WTC11 (cell line): ENCODE measurements at regions not wholly inside any gene's neighbourhood (a gene's known extent, or its start where the extent isn't known, plus 50 kb on each side); places are given as distances from the start of the nearest gene placed in this dataset.

ENCODE experiments used
- ATAC-seq: fragments of 200-7000 bp; cut with Tn5 transposase; 2 replicates; pipeline ENCODE4 v1.10.0; 2021; ENCODE audit warnings: mild to moderate bottlenecking, moderate library complexity
- CTCF ChIA-PET: fragments of 300-600 bp; sonication (Branson Sonifier 250); formaldehyde crosslinking; loops from one replicate; lab custom pipeline; 2021; ENCODE audit warnings: antibody characterized with exemption; lab: Charles Lee
- POLR2A ChIA-PET: fragments of 350-600 bp; sonication (Branson Sonifier 250); formaldehyde crosslinking; loops from one replicate; lab custom pipeline; 2021; ENCODE audit warnings: antibody characterized with exemption; lab: Charles Lee
- DNase-seq: peaks from one replicate; pipeline ENCODE4 v3.0.0; 2021; ENCODE audit warnings: low spot score
- H3K27ac Mint-ChIP-seq: 2 replicates; pipeline ENCODE4 v1.8.0; 2021; ENCODE audit warnings: mixed read lengths
- H3K27me3 Mint-ChIP-seq: 2 replicates; pipeline ENCODE4 v1.8.0; 2021; ENCODE audit warnings: low read depth, mild to moderate bottlenecking, moderate library complexity, mixed read lengths
- H3K36me3 Mint-ChIP-seq: 2 replicates; pipeline ENCODE4 v1.8.0; 2021; ENCODE audit warnings: mixed read lengths
- H3K4me1 Mint-ChIP-seq: 2 replicates; pipeline ENCODE4 v1.8.0; 2022; ENCODE audit warnings: mixed read lengths
- H3K4me3 Mint-ChIP-seq: 2 replicates; pipeline ENCODE4 v1.8.0; 2021; ENCODE audit warnings: mild to moderate bottlenecking, moderate library complexity, mixed read lengths
- H3K9me3 Mint-ChIP-seq: 2 replicates; pipeline ENCODE4 v1.8.0; 2021; ENCODE audit warnings: mixed read lengths
- FOXK1 ChIP-seq: sonication (generic); formaldehyde crosslinking; IDR thresholded peaks from 2 replicates; pipeline ENCODE4 v1.8.0; 2022; ENCODE audit warnings: mild to moderate bottlenecking, moderate library complexity, missing genetic modification reagents
- GABPB1 ChIP-seq: sonication (generic); formaldehyde crosslinking; IDR thresholded peaks from 2 replicates; pipeline ENCODE4 v1.8.1; 2023; ENCODE audit warnings: mild to moderate bottlenecking, missing genetic modification reagents
- MXD4 ChIP-seq: fragments of 250-450 bp; sonication (Bioruptor Pico); IDR thresholded peaks from 2 replicates; pipeline ENCODE4 v1.8.0; 2021; ENCODE audit warnings: mild to moderate bottlenecking, moderate library complexity, borderline replicate concordance
- NFATC4 ChIP-seq: fragments of 250-450 bp; sonication (Bioruptor Pico); IDR thresholded peaks from 2 replicates; pipeline ENCODE4 v1.9.0; 2021; ENCODE audit warnings: mild to moderate bottlenecking
- NR1H2 ChIP-seq: sonication (generic); formaldehyde crosslinking; IDR thresholded peaks from 2 replicates; pipeline ENCODE4 v1.9.0; 2021; ENCODE audit warnings: mild to moderate bottlenecking, moderate library complexity, missing genetic modification reagents
- NR2C2 ChIP-seq: sonication (generic); formaldehyde crosslinking; IDR thresholded peaks from 2 replicates; pipeline ENCODE4 v1.8.0; 2022; ENCODE audit warnings: mild to moderate bottlenecking, missing genetic modification reagents
- NR3C1 ChIP-seq: sonication (generic); formaldehyde crosslinking; conservative IDR thresholded peaks from 2 replicates; pipeline ENCODE4 v1.8.1; 2023; ENCODE audit warnings: low read depth, mild to moderate bottlenecking, missing genetic modification reagents
- OVOL2 ChIP-seq: fragments of 250-450 bp; sonication (Bioruptor Pico); IDR thresholded peaks from 2 replicates; pipeline ENCODE4 v1.9.0; 2021; ENCODE audit warnings: mild to moderate bottlenecking, borderline replicate concordance
- ZBTB21 ChIP-seq: sonication (generic); formaldehyde crosslinking; IDR thresholded peaks from 2 replicates; pipeline ENCODE4 v1.8.1; 2023; ENCODE audit warnings: mild to moderate bottlenecking, missing genetic modification reagents, borderline replicate concordance
- TF ChIP-seq, protein P1 (sequence below): sonication (generic); formaldehyde crosslinking; IDR thresholded peaks from 2 replicates; pipeline ENCODE4 v1.8.1; 2022; ENCODE audit warnings: missing genetic modification reagents, borderline replicate concordance
- TF ChIP-seq, protein P2 (sequence below): sonication (generic); formaldehyde crosslinking; IDR thresholded peaks from 2 replicates; pipeline ENCODE4 v1.8.1; 2022; ENCODE audit warnings: low read depth, mild to moderate bottlenecking, moderate library complexity, missing genetic modification reagents, borderline replicate concordance
- TF ChIP-seq, protein P3 (sequence below): sonication (generic); formaldehyde crosslinking; IDR thresholded peaks from 2 replicates; pipeline ENCODE4 v1.8.1; 2023; ENCODE audit warnings: mild to moderate bottlenecking, moderate library complexity, missing genetic modification reagents
- TF ChIP-seq, protein P4 (sequence below): sonication (generic); formaldehyde crosslinking; IDR thresholded peaks from 2 replicates; pipeline ENCODE4 v1.8.1; 2023; ENCODE audit warnings: mild to moderate bottlenecking, missing genetic modification reagents, moderate library complexity
- TF ChIP-seq, protein P5 (sequence below): sonication (generic); formaldehyde crosslinking; IDR thresholded peaks from 2 replicates; pipeline ENCODE4 v1.8.1; 2023; ENCODE audit warnings: mild to moderate bottlenecking, missing genetic modification reagents
- TF ChIP-seq, protein P6 (sequence below): sonication (generic); formaldehyde crosslinking; IDR thresholded peaks from 2 replicates; pipeline ENCODE4 v1.8.0; 2022; ENCODE audit warnings: mild to moderate bottlenecking, missing genetic modification reagents
- TF ChIP-seq, protein P7 (sequence below): sonication (generic); formaldehyde crosslinking; IDR thresholded peaks from 2 replicates; pipeline ENCODE4 v1.8.1; 2023; ENCODE audit warnings: mild to moderate bottlenecking, missing genetic modification reagents
- TF ChIP-seq, protein P8 (sequence below): sonication (generic); formaldehyde crosslinking; IDR thresholded peaks from 2 replicates; pipeline ENCODE4 v1.8.1; 2022; ENCODE audit warnings: mild to moderate bottlenecking, missing genetic modification reagents, moderate library complexity, borderline replicate concordance
- TF ChIP-seq, protein P9 (sequence below): fragments of 250-450 bp; sonication (Bioruptor Pico); IDR thresholded peaks from 2 replicates; pipeline ENCODE4 v1.9.0; 2021; ENCODE audit warnings: mild to moderate bottlenecking

DNA sequence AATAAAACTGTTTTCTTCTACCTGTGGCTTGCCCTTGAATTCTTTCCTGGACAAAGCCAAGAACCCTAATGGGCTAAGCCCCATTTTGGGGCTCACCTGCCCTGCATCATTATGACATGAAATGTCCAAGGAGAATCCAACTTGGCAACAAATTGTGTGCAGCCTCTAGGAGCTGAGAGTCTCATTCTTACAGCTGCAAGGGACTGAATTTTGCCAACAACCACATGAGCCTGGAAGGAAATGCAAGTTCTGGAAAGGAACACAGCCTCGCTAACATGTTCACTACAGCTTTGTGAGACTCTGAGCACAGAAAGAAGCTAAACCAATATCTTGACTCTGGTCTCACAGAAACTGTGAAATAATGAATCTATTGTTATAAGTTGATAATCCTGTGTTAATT lies 94.8 kb upstream of the CDH12 start:
- ATAC-seq (no peak), DNase-seq (no peak)
- TF ChIP-seq, protein P1, sequence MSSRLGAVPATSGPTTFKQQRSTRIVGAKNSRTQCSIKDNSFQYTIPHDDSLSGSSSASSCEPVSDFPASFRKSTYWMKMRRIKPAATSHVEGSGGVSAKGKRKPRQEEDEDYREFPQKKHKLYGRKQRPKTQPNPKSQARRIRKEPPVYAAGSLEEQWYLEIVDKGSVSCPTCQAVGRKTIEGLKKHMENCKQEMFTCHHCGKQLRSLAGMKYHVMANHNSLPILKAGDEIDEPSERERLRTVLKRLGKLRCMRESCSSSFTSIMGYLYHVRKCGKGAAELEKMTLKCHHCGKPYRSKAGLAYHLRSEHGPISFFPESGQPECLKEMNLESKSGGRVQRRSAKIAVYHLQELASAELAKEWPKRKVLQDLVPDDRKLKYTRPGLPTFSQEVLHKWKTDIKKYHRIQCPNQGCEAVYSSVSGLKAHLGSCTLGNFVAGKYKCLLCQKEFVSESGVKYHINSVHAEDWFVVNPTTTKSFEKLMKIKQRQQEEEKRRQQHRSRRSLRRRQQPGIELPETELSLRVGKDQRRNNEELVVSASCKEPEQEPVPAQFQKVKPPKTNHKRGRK (CRISPR knock-in tag): no peak
- TF ChIP-seq, protein P2, sequence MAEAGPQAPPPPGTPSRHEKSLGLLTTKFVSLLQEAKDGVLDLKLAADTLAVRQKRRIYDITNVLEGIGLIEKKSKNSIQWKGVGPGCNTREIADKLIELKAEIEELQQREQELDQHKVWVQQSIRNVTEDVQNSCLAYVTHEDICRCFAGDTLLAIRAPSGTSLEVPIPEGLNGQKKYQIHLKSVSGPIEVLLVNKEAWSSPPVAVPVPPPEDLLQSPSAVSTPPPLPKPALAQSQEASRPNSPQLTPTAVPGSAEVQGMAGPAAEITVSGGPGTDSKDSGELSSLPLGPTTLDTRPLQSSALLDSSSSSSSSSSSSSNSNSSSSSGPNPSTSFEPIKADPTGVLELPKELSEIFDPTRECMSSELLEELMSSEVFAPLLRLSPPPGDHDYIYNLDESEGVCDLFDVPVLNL: no peak
- TF ChIP-seq, protein P3, sequence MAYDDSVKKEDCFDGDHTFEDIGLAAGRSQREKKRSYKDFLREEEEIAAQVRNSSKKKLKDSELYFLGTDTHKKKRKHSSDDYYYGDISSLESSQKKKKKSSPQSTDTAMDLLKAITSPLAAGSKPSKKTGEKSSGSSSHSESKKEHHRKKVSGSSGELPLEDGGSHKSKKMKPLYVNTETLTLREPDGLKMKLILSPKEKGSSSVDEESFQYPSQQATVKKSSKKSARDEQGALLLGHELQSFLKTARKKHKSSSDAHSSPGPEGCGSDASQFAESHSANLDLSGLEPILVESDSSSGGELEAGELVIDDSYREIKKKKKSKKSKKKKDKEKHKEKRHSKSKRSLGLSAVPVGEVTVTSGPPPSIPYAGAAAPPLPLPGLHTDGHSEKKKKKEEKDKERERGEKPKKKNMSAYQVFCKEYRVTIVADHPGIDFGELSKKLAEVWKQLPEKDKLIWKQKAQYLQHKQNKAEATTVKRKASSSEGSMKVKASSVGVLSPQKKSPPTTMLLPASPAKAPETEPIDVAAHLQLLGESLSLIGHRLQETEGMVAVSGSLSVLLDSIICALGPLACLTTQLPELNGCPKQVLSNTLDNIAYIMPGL (CRISPR knock-in tag): no peak
- no peak for TF ChIP-seq FOXK1 (CRISPR knock-in tag)
- TF ChIP-seq NFATC4 (CRISPR knock-in tag): no peak
- ChIA-PET POLR2A (no interaction called here), CTCF (interaction anchor here (0.6 kb wide), 2 partner anchors 13 to 249 kb away, joined by 3 read pairs; no protein-coding TSS in a partner anchor)
- no peak overlapping the region for H3K27ac Mint-ChIP-seq
- H3K27me3 Mint-ChIP-seq: no peaks in the 10 kb centered on the region
- H3K9me3 Mint-ChIP-seq: peaks cover 12% of the 10 kb centered on the region
- H3K4me1 Mint-ChIP-seq: no peaks in the 10 kb centered on the region
- H3K36me3 Mint-ChIP-seq: peaks cover 3% of the 10 kb centered on the region; the same call in 1 of the 2 replicates
- no peak overlapping the region for H3K4me3 Mint-ChIP-seq

DNA sequence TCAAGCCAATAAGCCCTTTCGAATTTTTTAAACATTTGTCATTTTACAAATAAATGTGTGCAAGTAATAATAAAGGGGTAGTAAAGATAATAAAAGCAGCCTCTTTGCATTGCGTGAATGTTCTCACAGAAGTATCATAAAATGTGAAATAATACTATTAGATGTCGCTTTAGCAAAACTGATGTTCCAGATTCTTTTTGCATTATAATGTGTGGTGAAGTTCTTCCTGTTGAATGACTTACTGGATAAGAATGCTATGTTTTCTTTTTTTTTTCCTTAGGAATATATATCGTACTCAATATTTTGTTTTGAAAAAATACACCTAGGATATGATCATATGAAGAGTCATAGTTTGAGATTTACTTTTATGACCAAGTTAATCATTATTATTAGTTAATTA lies 85.2 kb upstream of the CDH12 start:
- Mint-ChIP-seq H3K27me3 (no peaks in the 10 kb centered on the region), H3K4me3 (no peak overlapping the region), H3K4me1 (peaks cover 5% of the 10 kb centered on the region; the same call in 1 of the 2 replicates), H3K27ac (no peak overlapping the region), H3K9me3 (peaks cover 29% of the 10 kb centered on the region), H3K36me3 (peaks cover 11% of the 10 kb centered on the region)
- DNase-seq (no peak), ATAC-seq (no peak)
- ChIA-PET POLR2A (no interaction called here), CTCF (no interaction called here)
- no peak for TF ChIP-seq GABPB1 (CRISPR knock-in tag)
- no peak for TF ChIP-seq NR2C2 (CRISPR knock-in tag)
- no peak for TF ChIP-seq OVOL2 (CRISPR knock-in tag)
- no peak for TF ChIP-seq ZBTB21
- no peak for TF ChIP-seq NR1H2 (CRISPR knock-in tag)
- TF ChIP-seq, protein P4, sequence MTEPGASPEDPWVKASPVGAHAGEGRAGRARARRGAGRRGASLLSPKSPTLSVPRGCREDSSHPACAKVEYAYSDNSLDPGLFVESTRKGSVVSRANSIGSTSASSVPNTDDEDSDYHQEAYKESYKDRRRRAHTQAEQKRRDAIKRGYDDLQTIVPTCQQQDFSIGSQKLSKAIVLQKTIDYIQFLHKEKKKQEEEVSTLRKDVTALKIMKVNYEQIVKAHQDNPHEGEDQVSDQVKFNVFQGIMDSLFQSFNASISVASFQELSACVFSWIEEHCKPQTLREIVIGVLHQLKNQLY: no peak

DNA sequence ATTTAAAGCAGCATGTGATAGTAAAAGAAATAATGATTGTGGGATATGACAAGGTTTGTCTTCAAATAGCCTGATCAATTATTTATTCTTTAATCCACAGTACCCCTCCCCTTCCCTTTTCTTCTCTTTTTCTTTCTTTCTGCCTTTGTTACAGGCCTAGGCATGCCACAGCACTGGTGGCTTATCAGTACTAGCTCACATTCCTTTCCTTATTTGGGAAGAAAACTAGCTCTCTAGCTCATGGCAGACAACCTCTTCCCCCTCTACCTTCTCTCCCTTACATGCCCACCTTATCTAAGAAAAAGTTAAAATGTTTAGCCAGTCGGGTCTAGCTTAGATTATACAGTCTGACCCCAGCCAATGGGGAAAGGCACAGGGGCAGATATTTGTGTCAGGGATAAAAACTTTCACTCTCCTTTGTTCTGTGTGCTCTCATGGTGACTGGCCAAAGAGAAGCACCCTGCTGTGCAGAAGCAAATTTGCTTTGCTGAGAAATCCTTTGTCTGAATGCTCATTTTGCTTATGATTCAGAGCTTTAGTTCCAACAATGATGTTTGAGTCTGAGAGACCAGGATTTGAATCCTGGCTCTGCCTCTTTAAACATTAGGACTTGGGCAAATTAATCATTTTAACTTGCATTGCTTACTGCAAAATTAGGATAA lies 75.8 kb upstream of the CDH12 start:
- H3K4me1 Mint-ChIP-seq: peaks cover 15% of the 10 kb centered on the region
- peaks cover 20% of the 10 kb centered on the region for H3K36me3 Mint-ChIP-seq
- H3K4me3 Mint-ChIP-seq: no peak overlapping the region
- ATAC-seq (peak; percentile 97), DNase-seq (no peak)
- POLR2A ChIA-PET: no interaction called here
- H3K9me3 Mint-ChIP-seq: peaks cover 45% of the 10 kb centered on the region
- H3K27ac Mint-ChIP-seq: peak overlapping the region; percentile 95
- CTCF ChIA-PET: no interaction called here
- no peaks in the 10 kb centered on the region for H3K27me3 Mint-ChIP-seq
- TF ChIP-seq NR3C1 (CRISPR knock-in tag): no peak
- TF ChIP-seq, protein P5, sequence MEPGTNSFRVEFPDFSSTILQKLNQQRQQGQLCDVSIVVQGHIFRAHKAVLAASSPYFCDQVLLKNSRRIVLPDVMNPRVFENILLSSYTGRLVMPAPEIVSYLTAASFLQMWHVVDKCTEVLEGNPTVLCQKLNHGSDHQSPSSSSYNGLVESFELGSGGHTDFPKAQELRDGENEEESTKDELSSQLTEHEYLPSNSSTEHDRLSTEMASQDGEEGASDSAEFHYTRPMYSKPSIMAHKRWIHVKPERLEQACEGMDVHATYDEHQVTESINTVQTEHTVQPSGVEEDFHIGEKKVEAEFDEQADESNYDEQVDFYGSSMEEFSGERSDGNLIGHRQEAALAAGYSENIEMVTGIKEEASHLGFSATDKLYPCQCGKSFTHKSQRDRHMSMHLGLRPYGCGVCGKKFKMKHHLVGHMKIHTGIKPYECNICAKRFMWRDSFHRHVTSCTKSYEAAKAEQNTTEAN: no peak
- TF ChIP-seq MXD4 (CRISPR knock-in tag): no peak
- TF ChIP-seq, protein P6, sequence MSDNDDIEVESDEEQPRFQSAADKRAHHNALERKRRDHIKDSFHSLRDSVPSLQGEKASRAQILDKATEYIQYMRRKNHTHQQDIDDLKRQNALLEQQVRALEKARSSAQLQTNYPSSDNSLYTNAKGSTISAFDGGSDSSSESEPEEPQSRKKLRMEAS: no peak
- TF ChIP-seq, protein P7, sequence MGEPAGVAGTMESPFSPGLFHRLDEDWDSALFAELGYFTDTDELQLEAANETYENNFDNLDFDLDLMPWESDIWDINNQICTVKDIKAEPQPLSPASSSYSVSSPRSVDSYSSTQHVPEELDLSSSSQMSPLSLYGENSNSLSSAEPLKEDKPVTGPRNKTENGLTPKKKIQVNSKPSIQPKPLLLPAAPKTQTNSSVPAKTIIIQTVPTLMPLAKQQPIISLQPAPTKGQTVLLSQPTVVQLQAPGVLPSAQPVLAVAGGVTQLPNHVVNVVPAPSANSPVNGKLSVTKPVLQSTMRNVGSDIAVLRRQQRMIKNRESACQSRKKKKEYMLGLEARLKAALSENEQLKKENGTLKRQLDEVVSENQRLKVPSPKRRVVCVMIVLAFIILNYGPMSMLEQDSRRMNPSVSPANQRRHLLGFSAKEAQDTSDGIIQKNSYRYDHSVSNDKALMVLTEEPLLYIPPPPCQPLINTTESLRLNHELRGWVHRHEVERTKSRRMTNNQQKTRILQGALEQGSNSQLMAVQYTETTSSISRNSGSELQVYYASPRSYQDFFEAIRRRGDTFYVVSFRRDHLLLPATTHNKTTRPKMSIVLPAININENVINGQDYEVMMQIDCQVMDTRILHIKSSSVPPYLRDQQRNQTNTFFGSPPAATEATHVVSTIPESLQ (CRISPR knock-in tag): no peak
- TF ChIP-seq, protein P8, sequence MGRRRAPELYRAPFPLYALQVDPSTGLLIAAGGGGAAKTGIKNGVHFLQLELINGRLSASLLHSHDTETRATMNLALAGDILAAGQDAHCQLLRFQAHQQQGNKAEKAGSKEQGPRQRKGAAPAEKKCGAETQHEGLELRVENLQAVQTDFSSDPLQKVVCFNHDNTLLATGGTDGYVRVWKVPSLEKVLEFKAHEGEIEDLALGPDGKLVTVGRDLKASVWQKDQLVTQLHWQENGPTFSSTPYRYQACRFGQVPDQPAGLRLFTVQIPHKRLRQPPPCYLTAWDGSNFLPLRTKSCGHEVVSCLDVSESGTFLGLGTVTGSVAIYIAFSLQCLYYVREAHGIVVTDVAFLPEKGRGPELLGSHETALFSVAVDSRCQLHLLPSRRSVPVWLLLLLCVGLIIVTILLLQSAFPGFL (CRISPR knock-in tag): no peak
- TF ChIP-seq, protein P9, sequence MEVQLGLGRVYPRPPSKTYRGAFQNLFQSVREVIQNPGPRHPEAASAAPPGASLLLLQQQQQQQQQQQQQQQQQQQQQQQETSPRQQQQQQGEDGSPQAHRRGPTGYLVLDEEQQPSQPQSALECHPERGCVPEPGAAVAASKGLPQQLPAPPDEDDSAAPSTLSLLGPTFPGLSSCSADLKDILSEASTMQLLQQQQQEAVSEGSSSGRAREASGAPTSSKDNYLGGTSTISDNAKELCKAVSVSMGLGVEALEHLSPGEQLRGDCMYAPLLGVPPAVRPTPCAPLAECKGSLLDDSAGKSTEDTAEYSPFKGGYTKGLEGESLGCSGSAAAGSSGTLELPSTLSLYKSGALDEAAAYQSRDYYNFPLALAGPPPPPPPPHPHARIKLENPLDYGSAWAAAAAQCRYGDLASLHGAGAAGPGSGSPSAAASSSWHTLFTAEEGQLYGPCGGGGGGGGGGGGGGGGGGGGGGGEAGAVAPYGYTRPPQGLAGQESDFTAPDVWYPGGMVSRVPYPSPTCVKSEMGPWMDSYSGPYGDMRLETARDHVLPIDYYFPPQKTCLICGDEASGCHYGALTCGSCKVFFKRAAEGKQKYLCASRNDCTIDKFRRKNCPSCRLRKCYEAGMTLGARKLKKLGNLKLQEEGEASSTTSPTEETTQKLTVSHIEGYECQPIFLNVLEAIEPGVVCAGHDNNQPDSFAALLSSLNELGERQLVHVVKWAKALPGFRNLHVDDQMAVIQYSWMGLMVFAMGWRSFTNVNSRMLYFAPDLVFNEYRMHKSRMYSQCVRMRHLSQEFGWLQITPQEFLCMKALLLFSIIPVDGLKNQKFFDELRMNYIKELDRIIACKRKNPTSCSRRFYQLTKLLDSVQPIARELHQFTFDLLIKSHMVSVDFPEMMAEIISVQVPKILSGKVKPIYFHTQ (CRISPR knock-in tag): no peak
